NCI-H146 treated with DMSO at 0.1 percent for 48 hours (cell line): ENCODE measurements at regions not wholly inside any gene's neighbourhood (a gene's known extent, or its start where the extent isn't known, plus 50 kb on each side); places are given as distances from the start of the nearest gene placed in this dataset.
A peak's percentile ranks its signal among the peaks of the same experiment; 100 is the strongest.

ENCODE experiments used
- DNase-seq: peaks from one replicate; lab custom pipeline; 2025; ENCODE audit not compliant: unreplicated experiment; lab: John Stamatoyannopoulos, UW

DNA sequence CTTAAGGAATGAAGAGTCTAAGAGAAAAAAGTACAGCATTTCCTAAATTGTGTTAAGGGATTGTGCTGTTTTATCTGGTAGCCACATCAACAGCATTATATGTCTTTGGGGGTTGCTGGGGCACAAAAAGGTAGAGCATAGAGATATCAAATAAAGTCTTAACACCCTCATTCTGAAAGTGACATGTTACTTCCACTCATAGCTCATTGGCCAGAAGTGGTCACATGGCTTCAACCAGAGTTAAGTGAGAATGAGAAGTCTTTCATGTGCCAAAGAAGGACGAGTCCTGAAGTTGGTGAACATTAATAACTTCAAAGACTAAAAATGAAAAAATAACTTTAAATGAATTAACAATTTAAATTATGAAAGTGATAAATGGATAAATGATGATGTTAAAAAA is 175.7 kb upstream of the ZEB2 start:
- DNase-seq, result no peak

DNA sequence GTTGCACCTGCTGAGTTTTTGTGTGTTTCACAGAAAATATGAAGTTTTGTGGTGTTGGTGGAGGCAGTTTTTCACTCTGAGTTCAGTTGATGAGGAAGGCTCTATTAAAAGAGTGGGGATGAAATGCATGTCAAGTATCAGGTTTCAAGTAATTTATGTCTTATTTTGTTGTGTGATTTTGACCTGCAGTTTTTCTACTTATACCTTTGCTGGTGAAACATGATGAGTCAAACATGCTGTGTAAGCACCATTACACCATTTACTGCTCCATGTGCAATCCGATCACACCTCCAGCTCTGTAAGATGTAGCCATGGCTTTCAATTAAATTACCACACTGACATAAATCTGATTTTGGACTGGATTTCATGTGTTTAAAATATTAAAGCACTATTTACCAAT is 174.5 kb upstream of the ZEB2 start:
- DNase-seq, result peak; percentile 8

DNA sequence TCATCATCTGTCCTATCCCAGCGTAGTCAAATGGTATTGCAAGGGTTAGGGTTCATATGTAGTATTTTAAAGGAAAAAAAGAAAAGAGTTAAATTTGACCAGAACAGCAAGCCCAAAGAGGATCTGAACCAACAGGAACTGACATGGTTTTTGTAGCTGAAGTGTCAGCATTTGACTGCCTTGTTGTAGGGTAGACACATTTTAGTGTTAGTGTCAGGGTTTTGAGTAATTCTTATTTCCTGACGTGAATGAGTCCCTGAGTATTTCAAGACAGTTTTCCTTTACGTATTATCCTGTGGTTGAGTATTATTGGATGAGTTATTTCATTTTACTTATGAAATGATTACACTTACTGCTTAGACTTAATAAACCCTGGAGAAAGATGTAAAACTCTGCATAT is 173.3 kb upstream of the ZEB2 start:
- DNase-seq, result no peak

DNA sequence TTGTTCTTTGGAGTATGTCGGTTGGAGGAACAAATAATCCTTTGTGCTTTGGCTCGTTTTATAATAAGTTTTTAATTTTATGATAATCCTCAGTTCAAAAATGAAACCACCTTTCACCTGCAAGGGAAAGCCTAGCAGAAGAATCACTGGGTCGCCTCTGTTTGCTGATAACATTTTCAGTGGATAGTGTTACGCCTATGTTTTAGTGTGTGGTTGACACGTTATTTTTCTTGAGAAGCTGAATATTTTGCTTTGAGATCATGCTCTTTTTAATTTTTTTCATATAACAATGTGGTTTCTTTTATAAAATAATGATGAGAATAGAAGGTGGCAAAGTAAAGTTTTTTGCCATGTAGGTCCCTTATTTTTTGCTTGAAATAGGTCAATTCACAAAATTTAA is 172.7 kb upstream of the ZEB2 start:
- no peak for DNase-seq

DNA sequence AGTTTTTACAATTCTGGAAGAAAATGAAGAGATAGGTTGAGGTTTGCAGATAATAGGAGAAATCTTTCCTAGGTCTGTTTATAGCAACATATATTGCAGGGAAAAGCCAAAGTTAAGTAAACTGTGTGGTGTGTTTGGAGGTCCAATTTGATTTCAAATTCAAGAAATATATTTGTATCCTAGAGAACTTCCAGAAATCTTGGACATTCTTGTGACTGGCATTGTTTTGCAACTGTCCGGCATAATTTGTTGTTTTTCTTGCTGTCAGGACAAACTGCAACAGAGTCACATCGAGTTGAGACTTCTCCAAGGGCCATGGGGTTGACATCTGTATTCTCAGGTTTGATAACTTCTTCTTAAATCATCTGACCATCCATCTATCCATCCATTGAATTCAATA is 170.9 kb upstream of the ZEB2 start:
- no peak for DNase-seq

DNA sequence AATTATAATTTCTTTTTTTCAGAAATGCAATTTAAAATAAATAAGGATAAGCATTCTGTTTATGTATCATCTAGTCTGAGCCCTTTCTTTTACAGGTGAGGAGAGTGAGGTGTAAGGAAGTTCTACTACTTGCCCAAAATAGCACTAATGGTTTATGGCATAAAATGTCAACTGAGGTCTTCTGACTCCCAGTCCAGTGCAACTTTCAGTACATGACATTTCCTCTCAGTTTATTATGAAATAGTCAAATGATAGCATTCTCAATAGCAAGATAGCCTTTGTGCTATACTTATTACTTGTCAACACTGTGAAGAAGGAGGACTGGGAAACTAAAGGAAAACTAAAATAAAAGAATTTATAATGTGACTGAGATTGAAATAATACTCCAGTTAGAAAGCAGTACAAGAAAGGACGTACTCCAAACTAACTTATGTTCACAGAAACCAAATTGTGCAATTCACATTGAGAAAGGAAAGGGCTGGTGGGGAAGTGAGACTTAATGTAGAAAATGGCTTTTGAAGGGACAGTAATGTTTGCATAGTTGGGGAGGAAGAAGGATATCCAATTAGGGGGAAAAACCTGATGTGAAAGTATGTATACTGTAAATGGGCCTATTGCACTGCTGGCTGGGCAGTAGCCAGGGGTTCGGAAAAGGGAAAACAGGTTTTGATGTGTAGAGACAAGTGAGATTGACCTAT is 166.7 kb upstream of the ZEB2 start:
- no peak for DNase-seq

DNA sequence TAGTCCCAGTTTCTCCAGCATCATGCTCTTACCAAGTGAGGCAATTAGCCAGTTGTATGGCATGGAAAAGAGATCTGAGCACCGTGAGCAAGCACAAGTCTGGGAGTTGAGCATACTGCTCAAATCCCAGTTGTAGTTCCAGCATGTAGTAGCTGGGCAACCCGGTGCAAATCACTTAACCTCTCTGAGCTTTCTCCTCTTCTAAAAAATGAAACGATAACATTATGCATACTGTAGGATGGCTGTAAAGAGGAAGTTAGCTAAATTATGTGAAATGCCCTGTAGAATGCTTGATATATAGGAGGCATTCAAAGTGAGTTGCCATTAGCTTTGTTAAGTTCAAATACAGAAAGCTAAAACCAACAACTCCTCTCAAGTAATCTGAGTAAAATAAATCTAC is 164.0 kb upstream of the ZEB2 start:
- no peak for DNase-seq

DNA sequence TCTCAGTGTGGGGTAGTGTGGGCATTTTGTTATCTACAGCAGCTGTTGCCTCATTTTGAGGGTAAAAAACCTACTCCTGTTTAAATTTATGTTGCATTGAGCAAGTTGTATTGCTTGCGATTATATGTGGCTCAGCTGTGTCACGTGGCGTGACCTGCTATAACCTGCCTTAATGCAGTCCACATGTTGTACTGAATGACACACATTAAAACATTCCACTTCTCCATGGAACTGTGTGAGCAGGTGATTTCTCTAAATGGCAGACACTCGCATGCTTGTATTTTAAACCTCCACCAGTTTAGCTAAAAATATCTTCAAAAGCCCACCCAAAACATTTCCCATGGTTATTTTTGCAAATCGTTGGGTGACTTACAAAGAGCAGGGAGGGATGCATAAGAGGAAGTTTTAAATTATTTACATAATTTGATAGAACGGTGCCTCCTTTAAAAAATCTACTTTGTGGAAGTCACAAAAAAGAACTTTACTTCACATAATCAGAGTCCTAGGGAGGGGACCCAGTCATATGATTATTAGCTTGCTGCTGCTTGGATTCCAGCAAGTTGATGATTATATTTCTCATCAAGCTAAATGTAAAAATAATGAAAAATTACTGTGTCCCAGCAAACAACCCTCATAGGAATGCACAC is 163.3 kb upstream of the ZEB2 start:
- DNase-seq, result no peak

DNA sequence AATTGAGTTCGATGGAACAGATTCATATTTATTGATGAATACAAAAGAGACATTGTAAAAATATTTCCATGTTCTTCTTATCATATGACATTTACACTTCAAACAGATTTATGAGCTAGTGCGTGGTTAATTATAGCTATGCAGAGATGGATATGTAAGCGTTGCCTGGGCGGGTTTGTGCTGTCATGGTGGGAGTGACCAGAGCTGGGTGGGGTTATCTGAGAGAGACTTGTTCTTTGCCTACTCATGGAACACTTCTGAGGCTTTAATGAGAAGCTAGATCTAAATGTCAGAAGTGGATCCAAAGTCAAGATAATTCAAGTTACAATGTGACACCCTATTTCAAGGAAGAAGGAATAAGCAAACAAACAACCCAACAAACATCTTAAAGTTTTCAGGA is 162.3 kb upstream of the ZEB2 start:
- DNase-seq, result no peak

DNA sequence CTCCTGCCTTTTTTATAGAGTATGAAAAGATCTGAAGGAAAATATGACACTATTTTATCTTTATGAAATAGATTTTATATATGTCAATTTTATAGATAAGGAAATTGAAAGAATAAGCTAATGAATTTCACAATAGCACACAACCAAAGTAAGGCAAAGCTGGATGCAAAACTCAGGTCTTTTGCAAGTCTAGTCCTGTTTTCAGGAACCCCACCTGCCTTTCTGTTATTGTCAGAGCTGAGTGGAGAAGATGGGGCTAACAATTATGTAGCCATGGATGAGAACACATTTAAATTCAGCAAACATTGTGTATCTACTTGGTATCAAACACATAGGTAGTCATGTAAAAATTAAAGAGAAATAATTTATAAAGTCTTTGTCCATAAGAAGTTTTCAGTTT is 161.5 kb upstream of the ZEB2 start:
- no peak for DNase-seq

DNA sequence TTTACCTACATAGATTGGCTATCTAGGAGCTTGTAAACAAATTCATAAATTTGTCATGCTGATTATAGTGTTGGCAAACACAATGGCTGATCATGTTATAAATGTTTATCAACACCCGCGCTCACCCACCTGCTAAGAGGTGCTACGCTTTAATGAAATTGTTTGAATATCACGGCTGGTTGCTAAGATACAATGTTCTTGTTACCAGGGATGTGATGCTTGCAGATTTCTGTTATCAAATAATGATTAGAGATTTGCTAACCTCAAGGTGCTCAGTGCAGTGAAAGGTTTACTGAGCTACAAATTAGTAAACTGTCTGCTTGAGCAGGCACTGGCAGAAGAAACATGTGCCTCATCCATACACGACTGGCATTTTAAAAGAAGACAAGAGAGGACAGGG is 160.0 kb upstream of the ZEB2 start:
- DNase-seq, result peak; percentile 4

DNA sequence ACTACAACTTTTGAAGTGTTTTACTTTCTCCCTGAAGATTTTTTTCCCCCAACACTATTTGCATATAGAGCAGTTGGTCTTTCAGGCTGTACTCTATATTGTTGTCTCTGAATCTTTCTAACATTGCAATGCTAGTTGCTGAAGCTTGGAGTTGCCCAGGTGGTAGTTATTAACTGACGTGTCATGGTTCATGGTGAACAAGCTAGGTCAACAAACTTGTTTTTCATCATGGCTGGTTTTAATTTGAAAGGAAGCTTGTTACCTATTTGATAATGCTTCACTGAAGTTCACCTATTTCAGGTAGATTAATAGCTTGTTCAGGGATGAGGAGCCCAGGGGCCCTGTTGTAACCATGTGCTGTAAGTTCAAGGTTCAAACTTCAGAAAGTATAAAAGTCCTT is 158.8 kb upstream of the ZEB2 start:
- no peak for DNase-seq

DNA sequence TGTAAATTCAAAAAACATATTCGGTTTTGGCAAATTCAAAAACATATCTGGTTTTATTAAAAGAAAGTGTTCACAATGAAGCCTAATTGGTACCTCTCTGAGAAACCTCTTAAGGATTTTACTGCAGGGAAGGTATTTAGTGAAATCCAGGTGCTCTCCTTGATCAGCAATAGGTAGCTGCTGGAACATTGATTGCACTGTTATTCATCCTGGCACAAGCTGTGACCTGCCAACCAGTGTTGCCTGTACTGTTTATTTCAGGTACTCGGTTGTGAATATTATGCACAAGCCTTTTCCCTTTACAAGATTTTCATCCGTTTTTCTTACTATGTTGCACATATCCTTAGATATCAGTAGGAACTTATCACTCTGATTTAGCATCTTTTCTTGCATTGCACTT is 155.8 kb upstream of the ZEB2 start:
- DNase-seq, result no peak

DNA sequence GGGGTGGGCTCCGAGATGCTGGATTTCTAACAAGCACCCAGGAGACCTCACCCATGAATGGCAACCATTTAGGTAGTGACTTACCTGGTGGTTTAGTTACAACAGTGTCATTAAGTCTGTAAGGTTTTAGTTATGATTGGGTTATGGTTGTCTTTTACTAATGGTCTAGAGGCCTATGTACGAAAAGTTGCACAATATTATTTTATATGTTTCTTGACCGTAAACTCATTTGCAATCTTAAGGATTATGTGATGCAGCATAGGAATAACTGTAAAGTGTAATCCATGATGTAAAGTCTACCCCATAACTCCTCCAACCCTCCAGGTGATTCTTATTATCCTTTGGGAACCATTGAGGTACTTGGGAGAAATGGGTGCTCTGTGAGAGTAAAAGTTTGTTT is 155.4 kb upstream of the ZEB2 start:
- DNase-seq, result no peak

DNA sequence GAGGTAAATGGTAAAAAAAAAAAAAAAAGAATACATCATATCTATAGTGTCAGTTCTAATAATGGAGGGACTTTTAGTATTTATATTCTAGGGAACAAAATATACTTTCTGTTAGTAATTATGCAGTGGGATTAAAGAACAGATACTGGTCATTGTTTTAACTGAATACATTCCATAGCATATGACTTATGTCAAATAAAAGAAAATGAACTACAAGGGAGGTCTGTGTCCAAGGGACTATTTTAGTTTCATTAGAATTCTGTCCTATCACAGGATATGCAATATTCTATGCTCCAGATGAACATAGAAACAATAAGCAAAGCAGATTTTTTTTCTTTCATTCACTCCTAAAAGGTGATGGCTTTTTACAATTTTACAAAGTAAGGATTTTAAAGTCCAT is 154.2 kb upstream of the ZEB2 start:
- no peak for DNase-seq

DNA sequence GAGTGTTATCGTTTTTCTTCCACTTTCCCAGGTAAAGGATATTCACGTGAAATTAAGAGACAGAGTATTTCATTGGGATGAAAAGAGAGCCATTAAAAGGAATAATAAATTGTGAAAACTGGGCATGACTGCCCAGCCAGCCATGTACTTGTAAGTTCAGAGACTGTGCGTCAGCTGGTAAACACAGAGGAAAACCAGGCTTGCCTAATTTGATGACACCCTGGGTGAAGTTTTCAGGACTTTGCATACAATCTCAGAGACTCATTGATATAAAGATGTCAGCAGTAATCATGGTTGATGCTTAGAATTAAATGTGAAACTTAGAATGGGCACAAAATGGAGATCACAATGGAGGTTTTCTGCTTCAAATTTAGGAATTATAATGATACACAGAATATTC is 153.5 kb upstream of the ZEB2 start:
- DNase-seq, result no peak

DNA sequence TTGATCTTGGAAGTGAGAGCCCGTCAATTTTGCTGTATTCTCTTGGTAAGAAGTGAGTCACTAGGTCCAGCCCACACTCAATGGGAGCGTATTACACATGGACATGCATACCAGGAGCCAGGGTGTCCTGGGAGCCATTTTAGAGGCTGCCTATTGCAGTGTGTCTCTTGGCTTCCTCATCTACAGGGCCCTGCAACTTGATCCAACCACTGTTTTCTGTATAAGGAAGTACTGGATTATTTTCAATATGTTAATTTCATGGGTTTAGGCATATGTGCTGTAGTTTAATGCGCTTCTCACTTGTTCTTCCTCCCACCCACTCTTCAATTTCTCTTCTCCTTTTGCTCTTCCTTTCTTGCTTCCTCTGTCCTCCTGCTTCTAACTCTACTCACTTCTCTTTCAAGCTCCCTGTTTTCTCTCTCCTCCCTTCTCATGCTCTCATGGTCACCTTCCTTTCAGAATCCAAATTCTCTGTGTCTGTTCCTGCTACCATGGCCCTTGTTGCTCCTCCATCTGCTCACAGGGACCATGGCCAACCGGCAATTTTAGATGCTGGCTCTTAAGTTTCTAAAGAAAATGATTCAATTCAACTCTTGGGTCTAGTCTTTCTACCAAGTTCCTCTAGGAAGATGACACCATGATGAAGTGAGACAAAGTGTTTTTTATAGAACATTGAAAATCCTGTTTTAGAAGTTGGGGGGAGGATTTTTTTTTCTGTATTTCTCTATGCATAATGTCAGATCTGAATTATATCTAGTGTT is 152.0 kb upstream of the ZEB2 start:
- DNase-seq, result no peak

DNA sequence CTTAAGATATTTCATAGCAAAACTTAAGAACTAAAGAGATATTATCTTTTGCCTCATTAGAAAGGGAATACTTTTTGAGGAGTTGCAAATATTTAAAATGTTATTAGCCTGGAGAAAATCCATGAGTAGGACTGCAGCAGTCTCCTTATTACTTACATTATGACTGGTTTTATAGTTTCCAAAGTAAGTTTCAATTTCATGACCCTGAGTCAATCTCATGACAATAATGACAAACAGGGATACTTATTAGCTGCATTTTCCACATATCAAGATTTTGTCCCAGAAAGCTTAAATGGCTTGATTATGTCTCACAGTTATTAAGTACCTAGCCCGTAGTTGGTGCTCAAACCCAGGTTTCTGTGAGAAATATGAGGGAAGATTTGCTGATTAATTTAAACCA is 150.8 kb upstream of the ZEB2 start:
- no peak for DNase-seq

DNA sequence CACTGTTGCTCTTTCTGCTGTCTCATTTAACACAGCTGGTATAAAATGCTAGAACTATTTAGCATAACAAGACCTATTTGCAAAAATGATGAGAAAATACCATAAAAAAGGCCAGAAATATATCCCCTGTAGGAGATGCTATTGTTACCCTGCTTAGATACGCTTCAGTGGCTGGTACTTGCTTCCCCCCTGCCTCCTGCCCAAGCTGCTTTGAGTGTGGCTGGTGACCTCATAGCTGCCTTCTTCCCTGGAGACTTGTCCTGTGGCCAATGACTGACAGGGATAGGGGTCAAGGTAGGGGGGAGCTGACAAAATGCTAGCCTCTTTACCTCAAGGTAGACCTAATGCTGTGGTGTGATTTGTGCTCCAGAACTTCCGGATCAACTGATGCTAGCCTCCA is 150.2 kb upstream of the ZEB2 start:
- no peak for DNase-seq

DNA sequence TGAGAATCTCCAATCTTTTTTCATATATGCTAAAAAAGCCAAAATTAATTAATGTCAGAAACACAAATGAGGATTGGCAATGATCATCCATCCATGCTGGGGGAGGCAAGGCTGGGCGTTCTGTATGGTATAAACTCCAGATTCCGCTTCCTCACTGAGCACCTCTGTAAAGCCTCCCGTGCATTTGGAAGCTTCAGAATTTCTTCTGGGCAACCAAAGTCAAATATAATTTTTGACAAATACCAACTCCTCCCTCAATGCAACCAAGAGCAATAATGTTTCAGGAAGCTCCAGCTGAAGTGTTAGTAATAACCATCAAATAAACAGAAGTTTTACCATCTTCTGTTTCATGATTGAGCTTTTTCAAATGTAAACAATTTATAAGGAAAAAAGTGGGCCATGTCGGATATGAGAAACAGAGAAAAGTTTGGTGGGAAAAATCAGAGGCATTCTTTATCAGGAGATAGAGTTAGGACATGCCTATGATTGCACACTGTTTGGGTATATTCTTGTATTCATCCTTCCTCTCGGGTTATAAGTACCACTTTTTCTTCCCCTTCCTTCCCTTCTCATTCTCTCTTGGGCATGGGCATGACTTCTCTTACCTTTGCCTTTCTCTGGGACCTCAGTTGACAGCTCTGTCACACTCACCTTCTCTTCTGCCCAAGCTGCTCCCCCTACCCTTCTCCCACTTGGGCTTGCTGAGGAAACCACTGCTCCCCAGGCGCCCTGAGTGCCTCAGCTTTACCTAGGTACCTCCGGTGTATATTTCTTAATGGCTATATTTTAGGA is 149.5 kb upstream of the ZEB2 start:
- DNase-seq, result no peak

DNA sequence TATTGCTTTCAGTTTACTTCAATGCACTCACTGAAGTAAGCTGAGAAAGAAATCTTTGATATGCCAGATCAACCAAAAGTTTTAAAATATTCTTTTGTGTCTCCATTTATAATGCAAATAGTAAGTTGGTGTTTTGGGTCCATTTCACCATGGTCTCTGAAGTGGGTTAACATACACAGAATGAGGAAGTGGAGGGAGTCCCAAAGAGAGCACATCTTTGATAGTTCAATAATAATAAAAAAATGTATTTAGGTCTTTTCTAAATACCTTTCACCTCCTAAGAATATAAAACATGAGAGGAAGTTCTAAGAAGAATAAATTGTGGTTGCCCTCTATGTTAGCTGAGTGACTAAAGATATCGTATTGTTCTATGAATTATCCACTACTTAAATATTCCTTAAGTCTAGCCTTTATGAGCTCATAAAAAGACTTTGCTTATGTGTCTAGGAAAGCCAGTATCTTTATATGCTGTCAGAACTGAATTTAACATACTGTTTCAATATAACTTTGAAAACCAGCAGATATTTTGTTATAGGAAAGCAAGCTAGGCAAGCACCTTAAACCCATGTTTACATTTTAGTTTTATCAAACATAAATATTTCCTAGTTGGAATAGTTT is 148.7 kb upstream of the ZEB2 start:
- DNase-seq, result no peak
